C4-2B (cell line): ENCODE measurements at regions not wholly inside any gene's neighbourhood (a gene's known extent, or its start where the extent isn't known, plus 50 kb on each side); places are given as distances from the start of the nearest gene placed in this dataset.

ENCODE experiments used
- ZFX ChIP-seq: fragments of 450-650 bp; IDR thresholded peaks from 2 replicates; pipeline ENCODE4 v1.6.1; 2017
- TF ChIP-seq, protein P1 (sequence below): fragments of 450-650 bp; conservative IDR thresholded peaks from 2 replicates; pipeline ENCODE4 v1.5.1; 2017; ENCODE audit warnings: mild to moderate bottlenecking

- TF ChIP-seq, protein P1, sequence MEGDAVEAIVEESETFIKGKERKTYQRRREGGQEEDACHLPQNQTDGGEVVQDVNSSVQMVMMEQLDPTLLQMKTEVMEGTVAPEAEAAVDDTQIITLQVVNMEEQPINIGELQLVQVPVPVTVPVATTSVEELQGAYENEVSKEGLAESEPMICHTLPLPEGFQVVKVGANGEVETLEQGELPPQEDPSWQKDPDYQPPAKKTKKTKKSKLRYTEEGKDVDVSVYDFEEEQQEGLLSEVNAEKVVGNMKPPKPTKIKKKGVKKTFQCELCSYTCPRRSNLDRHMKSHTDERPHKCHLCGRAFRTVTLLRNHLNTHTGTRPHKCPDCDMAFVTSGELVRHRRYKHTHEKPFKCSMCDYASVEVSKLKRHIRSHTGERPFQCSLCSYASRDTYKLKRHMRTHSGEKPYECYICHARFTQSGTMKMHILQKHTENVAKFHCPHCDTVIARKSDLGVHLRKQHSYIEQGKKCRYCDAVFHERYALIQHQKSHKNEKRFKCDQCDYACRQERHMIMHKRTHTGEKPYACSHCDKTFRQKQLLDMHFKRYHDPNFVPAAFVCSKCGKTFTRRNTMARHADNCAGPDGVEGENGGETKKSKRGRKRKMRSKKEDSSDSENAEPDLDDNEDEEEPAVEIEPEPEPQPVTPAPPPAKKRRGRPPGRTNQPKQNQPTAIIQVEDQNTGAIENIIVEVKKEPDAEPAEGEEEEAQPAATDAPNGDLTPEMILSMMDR: no peak
- TF ChIP-seq ZFX: no peak
These were observed 130.2 kb upstream of the SYNDIG1 start for GRCh38 chr20:24339210-24339641.
